ENCODE measurements at regions not wholly inside any gene's neighbourhood (a gene's known extent, or its start where the extent isn't known, plus 50 kb on each side); places are given as distances from the start of the nearest gene placed in this dataset.

- no peak for TF ChIP-seq EZH2 (IDR thresholded peaks at IDR 0.05; ENCODE audit: borderline replicate concordance)
- TF ChIP-seq, protein P1, sequence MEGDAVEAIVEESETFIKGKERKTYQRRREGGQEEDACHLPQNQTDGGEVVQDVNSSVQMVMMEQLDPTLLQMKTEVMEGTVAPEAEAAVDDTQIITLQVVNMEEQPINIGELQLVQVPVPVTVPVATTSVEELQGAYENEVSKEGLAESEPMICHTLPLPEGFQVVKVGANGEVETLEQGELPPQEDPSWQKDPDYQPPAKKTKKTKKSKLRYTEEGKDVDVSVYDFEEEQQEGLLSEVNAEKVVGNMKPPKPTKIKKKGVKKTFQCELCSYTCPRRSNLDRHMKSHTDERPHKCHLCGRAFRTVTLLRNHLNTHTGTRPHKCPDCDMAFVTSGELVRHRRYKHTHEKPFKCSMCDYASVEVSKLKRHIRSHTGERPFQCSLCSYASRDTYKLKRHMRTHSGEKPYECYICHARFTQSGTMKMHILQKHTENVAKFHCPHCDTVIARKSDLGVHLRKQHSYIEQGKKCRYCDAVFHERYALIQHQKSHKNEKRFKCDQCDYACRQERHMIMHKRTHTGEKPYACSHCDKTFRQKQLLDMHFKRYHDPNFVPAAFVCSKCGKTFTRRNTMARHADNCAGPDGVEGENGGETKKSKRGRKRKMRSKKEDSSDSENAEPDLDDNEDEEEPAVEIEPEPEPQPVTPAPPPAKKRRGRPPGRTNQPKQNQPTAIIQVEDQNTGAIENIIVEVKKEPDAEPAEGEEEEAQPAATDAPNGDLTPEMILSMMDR (IDR thresholded peaks at IDR 0.05; ENCODE audit: poor library complexity), result no peak
These were observed 583.5 kb upstream of the FAT3 start for GRCh38 chr11:91641153-91641552.

Measured in hepatocyte (in vitro differentiated cells).